B cell (primary cell): ENCODE measurements at regions not wholly inside any gene's neighbourhood (a gene's known extent, or its start where the extent isn't known, plus 50 kb on each side); places are given as distances from the start of the nearest gene placed in this dataset.

Experiments used
- ATAC-seq: fragments of 200-7000 bp; cut with Tn5 transposase; one replicate; pipeline ENCODE4 v1.10.0; 2021; ENCODE audit warnings: low read depth, mild to moderate bottlenecking, moderate number of reproducible peaks, moderate library complexity
- CTCF ChIA-PET: fragments of 350-600 bp; sonication (Branson Sonifier 250); formaldehyde crosslinking; loops from one replicate; lab custom pipeline; 2021; ENCODE audit warnings: antibody characterized with exemption, inconsistent platforms; lab: Charles Lee
- POLR2A ChIA-PET: fragments of 350-600 bp; sonication (Branson Sonifier 250); formaldehyde crosslinking; loops from one replicate; lab custom pipeline; 2021; ENCODE audit warnings: antibody characterized with exemption; lab: Charles Lee
- DNase-seq: peaks from one replicate; pipeline ENCODE4 v3.0.0; 2013
- H2AFZ ChIP-seq: 2 replicates; pipeline ENCODE4 v1.6.1; 2012; ENCODE audit warnings: mild to moderate bottlenecking, low read depth, low read length; ENCODE audit not compliant: insufficient read depth, poor library complexity, severe bottlenecking
- H3K27ac ChIP-seq, 2 donors: 1 replicate in 1 of 2; 2 replicates in 1 of 2; pipeline ENCODE4 v1.5.1; 2012 to 2013; ENCODE audit warnings: low read length in 2 of 2, mild to moderate bottlenecking in 2 of 2, moderate library complexity in 1 of 2
- H3K27me3 ChIP-seq, 4 experiments: fragments of 200-600 bp in 1 of 4; sonication (generic) in 1 of 4; replicated peaks in 1 of 4; 1 replicate in 2 of 4; 2 replicates in 2 of 4; pipeline versions ENCODE4 v1.6.1 to v1.7.0; 2013 to 2016; ENCODE audit warnings: low read length in 3 of 4, mild to moderate bottlenecking in 2 of 4, mixed read lengths in 1 of 4, moderate library complexity in 1 of 4; ENCODE audit not compliant: insufficient read depth in 4 of 4, control insufficient read depth in 3 of 4; ENCODE audit errors: control extremely low read depth in 1 of 4
- H3K36me3 ChIP-seq, 2 experiments: replicated peaks in 1 of 2; 1 replicate in 1 of 2; 2 replicates in 1 of 2; pipeline versions ENCODE4 v1.6.1 to v1.7.1; 2013; ENCODE audit warnings: low read length in 1 of 2; ENCODE audit not compliant: insufficient read depth in 2 of 2, control insufficient read depth in 1 of 2; ENCODE audit errors: control extremely low read depth in 1 of 2, extremely low read depth in 1 of 2
- H3K4me1 ChIP-seq, 2 donors: fragments of 200-600 bp in 1 of 2; sonication (generic) in 1 of 2; 1 replicate in 1 of 2; 2 replicates in 1 of 2; pipeline versions ENCODE4 v1.5.1 to v1.6.1; 2013 to 2017; ENCODE audit warnings: low read length in 2 of 2; ENCODE audit not compliant: control insufficient read depth in 2 of 2, insufficient read depth in 2 of 2
- H3K4me2 ChIP-seq: replicated peaks from 2 replicates; pipeline ENCODE3; 2012; ENCODE audit warnings: mild to moderate bottlenecking, low read depth, low read length; ENCODE audit not compliant: poor library complexity, severe bottlenecking
- H3K4me3 ChIP-seq, 5 experiments: fragments of 200-600 bp in 1 of 5; sonication (generic) in 1 of 5; 1 replicate in 3 of 5; 2 replicates in 2 of 5; pipeline versions ENCODE4 v1.5.1 to v1.7.0; 2011 to 2016; ENCODE audit warnings: low read length in 4 of 5, mild to moderate bottlenecking in 4 of 5, low read depth in 2 of 5, control low read depth in 1 of 5, moderate library complexity in 1 of 5; ENCODE audit not compliant: insufficient read depth in 1 of 5; ENCODE audit errors: control extremely low read depth in 1 of 5, extremely low read depth in 1 of 5
- H3K79me2 ChIP-seq: fragments of 200-600 bp; sonication (generic); one replicate; pipeline ENCODE4 v1.6.0; 2016; ENCODE audit warnings: low read length; ENCODE audit not compliant: control insufficient read depth, insufficient read depth
- H3K9ac ChIP-seq: fragments of 200-600 bp; sonication (generic); 2 replicates; pipeline ENCODE4 v1.6.1; 2017; ENCODE audit warnings: mild to moderate bottlenecking, low read length, moderate library complexity
- H3K9me3 ChIP-seq, 3 donors: one replicate each; pipeline versions ENCODE4 v1.6.1 to v1.7.1; 2013; ENCODE audit warnings: low read length in 2 of 3; ENCODE audit not compliant: control insufficient read depth in 2 of 3, insufficient read depth in 1 of 3; ENCODE audit errors: control extremely low read depth in 1 of 3
- H4K20me1 ChIP-seq: 2 replicates; pipeline ENCODE4 v1.6.0; 2012; ENCODE audit warnings: mild to moderate bottlenecking, low read length; ENCODE audit not compliant: insufficient read depth, control insufficient read depth, poor library complexity, severe bottlenecking
- H3K27ac Mint-ChIP-seq: one replicate; pipeline ENCODE4 v1.8.0; 2021; ENCODE audit warnings: mixed read lengths
- H3K27me3 Mint-ChIP-seq: one replicate; pipeline ENCODE4 v1.8.0; 2021; ENCODE audit warnings: mixed read lengths
- H3K4me1 Mint-ChIP-seq: one replicate; pipeline ENCODE4 v1.8.0; 2021; ENCODE audit warnings: mixed read lengths
- H3K4me3 Mint-ChIP-seq: one replicate; pipeline ENCODE4 v1.8.0; 2021; ENCODE audit warnings: mixed read lengths
- H3K9me3 Mint-ChIP-seq: one replicate; pipeline ENCODE4 v1.8.0; 2022; ENCODE audit warnings: mixed read lengths; ENCODE audit not compliant: insufficient read depth
- EZH2 ChIP-seq: IDR thresholded peaks from 2 replicates; pipeline ENCODE4 v1.6.1; 2012; ENCODE audit warnings: borderline replicate concordance, low read depth, mild to moderate bottlenecking, moderate library complexity, low read length; ENCODE audit not compliant: insufficient read depth, poor library complexity, severe bottlenecking
- WGBS: methylation state at CpG from one replicate; pipeline ENCODE4 v1.1.5; 2013; ENCODE audit warnings: missing lambda C conversion rate; ENCODE audit not compliant: insufficient coverage; 5-methylcytosine and 5-hydroxymethylcytosine counted together
- intact Hi-C: fragments of 100-400 bp; cut with micrococcal nuclease; formaldehyde crosslinking; loops from one replicate; pipeline ENCODE4 v1.10.0; 2022
- TF ChIP-seq, protein P1 (sequence below): fragments of 200-600 bp; IDR thresholded peaks from one replicate; pipeline ENCODE4 v1.8.0; 2022; ENCODE audit warnings: antibody characterized with exemption, mild to moderate bottlenecking

DNA sequence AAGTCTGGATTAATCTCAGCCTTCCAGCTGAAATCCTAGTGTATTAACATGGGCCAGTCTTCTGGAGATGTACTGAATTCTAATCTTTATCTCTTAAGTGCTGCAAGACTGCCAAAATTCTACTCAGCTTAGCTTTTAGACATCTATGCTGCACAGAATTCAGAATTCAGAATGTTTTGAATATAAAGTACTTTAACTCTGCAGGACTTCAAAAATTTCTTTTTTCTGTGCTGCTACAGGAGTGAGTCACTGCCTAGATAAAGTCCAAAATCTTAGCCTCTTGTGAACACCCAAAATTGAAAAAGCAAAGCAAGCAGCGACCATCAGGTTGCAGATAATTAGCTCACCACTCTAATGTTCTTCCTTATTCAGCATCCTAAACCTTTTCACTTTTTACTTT lies 1092.6 kb upstream of the PCDH10 start:
- no peaks in the 10 kb centered on the region for H3K36me3 ChIP-seq
- Mint-ChIP-seq H3K4me1 (no peaks in the 10 kb centered on the region), H3K9me3 (peaks cover 2% of the 10 kb centered on the region), H3K27ac (no peak overlapping the region), H3K4me3 (no peak overlapping the region), H3K27me3 (no peaks in the 10 kb centered on the region)
- H3K27me3 ChIP-seq = no peaks in the 10 kb centered on the region
- ATAC-seq = no peak
- peaks cover 0 to 11% (median 1%) of the 10 kb centered on the region in 3 donors for H3K9me3 ChIP-seq
- no peak overlapping the region for H3K27ac ChIP-seq
- intact Hi-C loops = no loop called here
- no peaks in the 10 kb centered on the region for H3K79me2 ChIP-seq
- WGBS = 80% methylated on average over 1 of the region's 1 CpG
- no peak overlapping the region for H3K9ac ChIP-seq
- no peak for TF ChIP-seq EZH2
- TF ChIP-seq, protein P1, sequence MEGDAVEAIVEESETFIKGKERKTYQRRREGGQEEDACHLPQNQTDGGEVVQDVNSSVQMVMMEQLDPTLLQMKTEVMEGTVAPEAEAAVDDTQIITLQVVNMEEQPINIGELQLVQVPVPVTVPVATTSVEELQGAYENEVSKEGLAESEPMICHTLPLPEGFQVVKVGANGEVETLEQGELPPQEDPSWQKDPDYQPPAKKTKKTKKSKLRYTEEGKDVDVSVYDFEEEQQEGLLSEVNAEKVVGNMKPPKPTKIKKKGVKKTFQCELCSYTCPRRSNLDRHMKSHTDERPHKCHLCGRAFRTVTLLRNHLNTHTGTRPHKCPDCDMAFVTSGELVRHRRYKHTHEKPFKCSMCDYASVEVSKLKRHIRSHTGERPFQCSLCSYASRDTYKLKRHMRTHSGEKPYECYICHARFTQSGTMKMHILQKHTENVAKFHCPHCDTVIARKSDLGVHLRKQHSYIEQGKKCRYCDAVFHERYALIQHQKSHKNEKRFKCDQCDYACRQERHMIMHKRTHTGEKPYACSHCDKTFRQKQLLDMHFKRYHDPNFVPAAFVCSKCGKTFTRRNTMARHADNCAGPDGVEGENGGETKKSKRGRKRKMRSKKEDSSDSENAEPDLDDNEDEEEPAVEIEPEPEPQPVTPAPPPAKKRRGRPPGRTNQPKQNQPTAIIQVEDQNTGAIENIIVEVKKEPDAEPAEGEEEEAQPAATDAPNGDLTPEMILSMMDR = no peak
- H3K4me2 ChIP-seq = no peak overlapping the region
- no peaks in the 10 kb centered on the region for H3K4me1 ChIP-seq
- no peak overlapping the region for H2AFZ ChIP-seq
- H3K4me3 ChIP-seq = no peak overlapping the region
- POLR2A ChIA-PET = no interaction called here
- CTCF ChIA-PET = no interaction called here
- H4K20me1 ChIP-seq = no peaks in the 10 kb centered on the region
- DNase-seq = no peak

DNA sequence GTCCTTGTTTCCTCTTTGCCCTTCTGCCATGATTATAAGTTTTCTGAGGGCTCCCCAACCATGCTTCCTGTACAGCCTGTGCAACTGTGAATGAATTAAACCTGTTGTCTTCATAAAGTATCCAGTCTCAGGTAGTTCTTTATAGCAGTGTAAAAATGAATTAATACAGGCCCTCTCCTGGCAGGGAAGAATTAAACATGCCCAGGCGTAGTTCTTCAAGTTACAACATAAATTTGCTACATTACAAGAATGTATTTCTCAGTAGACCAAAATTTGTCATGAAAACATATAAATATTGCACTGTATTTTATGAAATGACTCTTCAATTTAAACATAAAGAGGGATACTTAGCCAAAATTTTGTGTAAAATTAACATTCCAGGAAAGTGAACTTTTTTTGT lies 1089.9 kb upstream of the PCDH10 start:
- H3K79me2 ChIP-seq = no peaks in the 10 kb centered on the region
- Mint-ChIP-seq H3K4me3 (no peak overlapping the region), H3K27me3 (no peaks in the 10 kb centered on the region), H3K4me1 (no peaks in the 10 kb centered on the region), H3K9me3 (peaks cover 2% of the 10 kb centered on the region), H3K27ac (no peak overlapping the region)
- H3K9ac ChIP-seq = no peak overlapping the region
- no peaks in the 10 kb centered on the region for H4K20me1 ChIP-seq
- H3K27me3 ChIP-seq = no peaks in the 10 kb centered on the region
- no peak for DNase-seq
- ChIA-PET CTCF (no interaction called here), POLR2A (no interaction called here)
- H3K4me1 ChIP-seq = no peaks in the 10 kb centered on the region
- no peak overlapping the region for H2AFZ ChIP-seq
- H3K27ac ChIP-seq = no peak overlapping the region
- no CpG with 5 or more reads among the region's 1 CpG for WGBS
- ATAC-seq = no peak
- H3K4me3 ChIP-seq = no peak overlapping the region
- peaks cover 0 to 22% (median 1%) of the 10 kb centered on the region in 3 donors for H3K9me3 ChIP-seq
- intact Hi-C loops = no loop called here
- no peak overlapping the region for H3K4me2 ChIP-seq
- no peak for TF ChIP-seq EZH2
- TF ChIP-seq, protein P1 = no peak
- H3K36me3 ChIP-seq = no peaks in the 10 kb centered on the region
